ENCODE measurements at regions not wholly inside any gene's neighbourhood (a gene's known extent, or its start where the extent isn't known, plus 50 kb on each side); places are given as distances from the start of the nearest gene placed in this dataset.

GRCh38 chr7:17598846-17599245, 300.4 kb downstream of the AHR start:
- DNase-seq (ENCODE audit: low read depth in 4 of 4, low spot score in 1 of 4): no peak

DNA sequence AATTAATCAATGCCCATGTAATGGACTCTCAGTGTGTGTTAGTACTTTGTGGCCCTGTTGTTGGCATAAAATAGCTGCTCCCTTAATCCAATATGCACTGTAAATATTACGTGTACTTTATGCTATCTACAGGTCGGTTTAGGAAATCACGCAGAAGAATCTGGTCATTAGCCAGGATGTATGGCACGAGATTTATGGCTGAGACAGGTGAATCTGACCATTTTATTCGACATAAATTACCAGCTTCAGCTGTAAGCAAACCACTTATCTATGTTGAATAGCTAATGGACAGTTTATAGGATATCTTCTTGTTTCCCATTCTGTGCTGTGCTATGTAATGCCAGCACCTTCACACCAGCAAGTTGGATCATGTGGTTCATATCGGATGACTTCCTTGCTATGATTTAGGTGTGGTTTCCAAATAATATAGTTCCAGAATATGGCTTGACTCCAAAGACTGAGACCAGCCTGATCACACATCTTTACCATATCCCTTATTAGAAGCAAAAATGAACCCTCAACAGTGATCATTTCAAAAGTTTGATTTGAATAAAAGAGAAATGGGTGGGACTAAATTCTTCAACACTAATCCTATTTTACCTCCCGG, 301.4 kb downstream of the AHR start:
- no peak for DNase-seq (ENCODE audit: low read depth in 4 of 4, low spot score in 1 of 4)

DNA sequence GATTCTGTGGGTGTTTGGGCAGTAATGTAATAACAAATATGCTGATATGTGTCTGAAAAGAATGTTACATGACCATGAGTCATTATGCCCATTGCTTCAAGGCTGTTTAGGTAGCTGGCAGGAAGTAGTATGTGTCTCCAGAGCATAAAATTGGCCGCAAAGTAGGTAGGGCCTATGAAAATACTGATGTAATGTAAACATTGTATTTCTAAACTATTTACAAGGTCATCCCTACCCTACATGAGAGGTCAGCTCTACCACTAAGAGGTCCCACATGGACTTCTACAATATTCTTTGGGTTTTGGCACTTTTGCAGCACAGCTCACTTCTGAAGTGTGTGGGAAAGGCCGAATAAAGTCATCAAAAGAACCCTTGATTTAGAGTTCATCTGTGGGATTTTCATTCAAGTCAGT, 301.9 kb downstream of the AHR start:
- DNase-seq (ENCODE audit: low read depth in 4 of 4, low spot score in 1 of 4): no peak

GRCh38 chr7:17601921-17602320, 303.5 kb downstream of the AHR start:
- no peak for DNase-seq (ENCODE audit: low read depth in 4 of 4, low spot score in 1 of 4)

DNA sequence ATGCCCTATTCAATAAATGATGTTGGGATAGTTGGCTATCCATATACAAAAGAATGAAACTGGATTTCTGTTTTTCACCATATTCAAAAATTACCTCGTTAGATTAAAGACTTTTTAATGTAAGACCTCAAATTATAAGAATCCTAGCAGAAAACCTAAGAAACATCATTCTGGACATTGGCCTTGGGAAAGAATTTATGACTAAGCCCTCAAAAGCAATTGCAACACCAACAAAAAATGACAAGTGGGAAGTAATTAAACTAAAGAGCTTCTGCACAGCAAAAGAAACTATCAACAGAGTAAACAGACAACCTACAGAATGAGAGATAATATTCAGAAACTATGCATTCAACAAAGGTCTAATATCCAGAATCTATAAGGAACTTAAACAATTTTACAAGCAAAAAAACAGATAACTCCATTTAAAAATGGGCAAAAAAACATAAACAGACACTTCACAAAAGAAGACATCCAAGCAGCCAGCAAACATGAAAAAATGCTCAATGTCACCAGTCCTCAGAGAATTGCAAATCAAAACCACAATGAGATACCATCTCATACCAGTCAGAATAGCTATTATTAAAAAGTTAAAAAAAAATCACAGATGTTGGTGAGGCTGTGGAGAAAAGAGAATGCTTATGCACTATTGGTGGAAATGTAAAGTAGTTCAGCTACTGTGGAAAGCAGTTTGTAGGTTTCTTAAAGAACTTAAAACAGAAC, 309.8 kb downstream of the AHR start:
- DNase-seq (ENCODE audit: low read depth in 4 of 4, low spot score in 1 of 4): no peak

- DNase-seq (ENCODE audit: low read depth in 4 of 4, low spot score in 1 of 4): no peak
These were observed 313.2 kb downstream of the AHR start for GRCh38 chr7:17611611-17612010.

DNA sequence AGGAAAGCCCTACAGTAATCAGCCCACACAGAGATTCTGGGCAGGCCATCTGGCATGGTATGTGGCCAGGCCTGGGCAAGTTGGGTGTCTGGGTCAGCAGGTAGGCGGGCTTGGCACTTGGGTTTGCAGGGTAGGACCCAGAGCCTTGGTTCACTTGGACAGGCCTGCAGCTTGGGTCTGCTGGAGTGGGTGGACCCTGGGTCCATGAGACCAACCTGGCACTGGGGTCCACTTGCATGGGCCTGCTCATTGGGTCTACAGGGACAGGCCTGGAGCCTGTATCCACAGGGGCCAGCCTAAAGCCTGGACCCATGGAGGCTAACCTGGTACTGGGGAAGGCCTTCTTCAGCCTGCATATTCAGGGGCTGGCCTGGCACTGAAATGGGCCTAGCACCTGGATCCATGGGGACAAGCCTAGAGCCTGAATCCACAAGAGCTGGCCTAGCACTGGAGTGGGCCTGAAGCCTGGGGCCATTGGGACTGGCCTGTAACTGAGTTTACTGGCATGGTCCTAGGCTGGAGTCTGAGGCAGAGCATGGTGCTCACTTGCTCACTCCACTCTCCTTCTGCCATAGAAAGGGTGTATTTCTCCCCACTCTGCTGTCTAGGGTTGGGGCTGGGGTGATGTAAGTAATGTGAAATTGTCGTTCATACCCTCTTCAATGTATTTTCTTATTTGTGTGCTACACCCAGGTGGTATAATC, 315.0 kb downstream of the AHR start:
- no peak for DNase-seq (ENCODE audit: low read depth in 4 of 4, low spot score in 1 of 4)

GRCh38 chr7:17617380-17617779, 318.9 kb downstream of the AHR start:
- DNase-seq (ENCODE audit: low read depth in 4 of 4, low spot score in 1 of 4): no peak

DNA sequence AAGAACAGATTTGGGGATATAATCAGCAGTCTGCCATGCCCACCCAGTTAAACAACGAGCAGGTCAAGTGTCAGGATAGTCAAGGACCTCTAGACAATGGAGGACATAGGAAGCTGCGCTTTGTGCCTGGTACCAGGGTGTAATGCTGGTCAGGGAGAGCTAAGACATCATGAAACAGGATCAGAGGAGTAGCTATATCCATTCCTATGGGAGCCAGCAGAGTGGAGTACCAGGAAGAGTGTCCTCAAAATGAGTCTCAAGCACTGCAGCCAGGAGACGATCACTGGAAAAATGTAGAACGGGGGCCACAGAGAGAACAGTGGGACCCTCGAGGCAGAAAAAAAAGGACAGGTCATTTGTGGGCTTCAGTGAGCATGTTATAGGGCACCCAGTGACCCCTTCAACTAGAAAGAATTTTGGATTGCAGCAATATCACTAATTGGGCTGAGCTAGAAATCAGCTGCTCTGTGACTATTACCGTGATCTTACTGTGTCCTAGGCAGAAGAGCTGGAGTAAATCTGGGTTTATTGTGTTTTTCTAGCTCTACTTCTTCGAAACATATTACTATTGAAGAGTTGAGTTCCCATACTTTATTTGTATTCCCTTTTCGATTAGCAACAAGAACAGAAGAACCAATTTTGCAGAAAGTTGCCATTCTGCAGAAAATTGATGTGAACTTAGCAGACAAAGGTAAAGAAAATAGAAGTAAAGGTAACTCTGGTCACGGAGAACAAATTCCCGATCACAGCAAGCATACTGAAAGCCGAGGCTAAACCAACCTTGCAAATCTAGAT, 319.6 kb downstream of the AHR start:
- DNase-seq (ENCODE audit: low read depth in 4 of 4, low spot score in 1 of 4): no peak

DNA sequence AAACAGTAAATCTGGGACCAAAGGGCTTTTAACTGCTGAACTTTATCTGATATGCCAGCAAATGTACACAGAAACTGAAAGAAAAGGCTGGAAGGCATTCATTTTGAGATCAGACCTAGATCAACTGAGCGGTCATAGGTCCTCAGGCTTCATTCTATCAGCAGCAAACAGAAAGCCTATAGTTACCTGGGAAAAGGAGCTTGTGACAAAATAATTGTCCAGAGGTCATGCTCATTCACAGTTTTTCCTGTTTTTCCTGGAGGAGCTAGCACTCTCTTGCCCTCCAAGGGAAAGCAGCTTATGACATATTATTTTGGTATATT, 320.2 kb downstream of the AHR start:
- DNase-seq (ENCODE audit: low read depth in 4 of 4, low spot score in 1 of 4): no peak

DNA sequence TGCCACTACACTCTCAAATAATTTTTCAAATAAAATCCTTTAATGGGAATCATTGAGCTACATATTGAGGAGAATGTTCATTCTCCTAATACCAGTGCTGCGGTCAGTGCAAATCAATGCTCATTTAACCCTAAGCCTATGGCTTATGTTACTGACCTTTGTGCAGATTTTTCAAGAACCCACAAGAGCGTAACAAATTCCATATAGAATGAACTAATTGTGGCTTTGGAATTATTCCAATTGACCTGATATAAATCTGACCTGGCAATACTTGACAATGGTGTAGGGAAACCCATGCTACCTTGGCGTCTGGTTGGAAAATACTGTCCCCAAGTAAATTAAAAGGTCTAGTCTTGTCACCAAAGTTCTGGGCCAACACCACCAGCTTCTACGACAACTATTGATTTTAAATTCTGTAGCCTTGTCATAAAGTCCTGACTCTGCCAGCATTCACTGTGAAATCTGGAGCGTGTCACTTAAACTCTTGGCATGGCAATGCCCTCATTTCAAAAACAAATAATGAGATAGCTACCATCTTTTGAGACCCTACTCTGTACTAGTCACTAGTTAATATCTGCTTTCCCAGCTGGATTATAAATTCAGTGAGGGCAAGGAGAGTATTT, 320.9 kb downstream of the AHR start:
- no peak for DNase-seq (ENCODE audit: low read depth in 4 of 4, low spot score in 1 of 4)

GRCh38 chr7:17620566-17620965, 319.7 kb downstream of the SNX13 start:
- DNase-seq (ENCODE audit: low read depth in 4 of 4, low spot score in 1 of 4): no peak

DNA sequence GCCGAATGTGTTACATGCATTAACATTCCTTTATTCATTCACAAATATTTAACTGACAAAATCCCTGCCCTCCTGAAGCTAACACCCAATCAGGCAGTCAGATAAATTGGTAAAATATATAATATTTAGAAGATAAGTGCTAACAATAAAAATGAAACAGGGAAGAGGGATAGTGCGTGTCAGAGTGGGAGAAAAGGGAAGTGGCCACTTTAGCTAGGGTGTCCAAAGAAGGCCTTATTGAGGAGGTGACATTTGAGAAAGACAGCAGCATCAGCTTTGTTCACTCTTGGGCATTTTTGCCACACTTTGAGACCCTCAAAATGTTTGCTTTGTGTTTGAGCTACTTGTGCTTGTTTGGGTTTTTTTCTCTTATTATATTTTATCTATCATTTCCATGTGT, 317.8 kb downstream of the SNX13 start:
- no peak for DNase-seq (ENCODE audit: low read depth in 4 of 4, low spot score in 1 of 4)

- no peak for DNase-seq (ENCODE audit: low read depth in 4 of 4, low spot score in 1 of 4)
These were observed 316.6 kb downstream of the SNX13 start for GRCh38 chr7:17623546-17624185.

- DNase-seq (ENCODE audit: low read depth in 4 of 4, low spot score in 1 of 4): no peak
These were observed 315.9 kb downstream of the SNX13 start for GRCh38 chr7:17624379-17624778.

DNA sequence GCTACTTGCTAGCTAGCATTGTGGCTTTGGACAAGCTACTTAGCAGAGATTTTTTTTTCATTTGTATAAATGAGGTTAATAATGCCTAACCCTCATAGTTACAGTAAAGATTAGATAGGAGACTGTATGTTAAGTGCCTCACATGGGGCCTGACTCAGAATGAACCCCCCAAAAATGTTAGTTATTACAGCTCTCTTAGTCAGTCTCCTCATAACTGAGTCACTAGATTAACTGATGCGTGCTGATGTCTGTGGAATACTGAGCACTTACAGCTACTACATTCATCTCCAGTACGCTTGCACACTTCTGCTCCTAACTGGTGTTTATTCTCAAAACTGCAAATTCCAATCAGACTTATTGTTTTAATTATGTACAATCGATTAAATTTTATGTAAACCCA, 315.3 kb downstream of the SNX13 start:
- DNase-seq (ENCODE audit: low read depth in 4 of 4, low spot score in 1 of 4): no peak

- DNase-seq (ENCODE audit: low read depth in 4 of 4, low spot score in 1 of 4): no peak
These were observed 314.1 kb downstream of the SNX13 start for GRCh38 chr7:17626235-17626634.

DNA sequence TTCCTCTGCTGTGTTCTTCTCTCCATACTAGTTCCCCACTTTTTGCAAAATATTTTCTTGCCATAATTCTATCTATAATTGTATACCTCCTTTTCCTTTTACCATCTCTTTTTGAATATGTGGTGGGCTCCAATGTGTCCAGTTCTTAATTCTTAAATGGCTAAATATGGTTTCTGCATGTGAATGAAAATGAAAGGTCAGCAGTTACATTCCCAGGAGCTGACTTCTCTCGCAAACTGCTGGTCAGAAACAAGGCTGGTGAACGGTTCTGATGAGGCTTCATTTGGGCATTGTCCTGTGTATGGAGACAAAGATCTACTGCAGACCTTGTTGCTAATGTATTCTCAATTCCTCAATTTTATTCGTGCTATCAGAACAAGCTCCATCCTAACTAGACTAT, 309.2 kb downstream of the SNX13 start:
- no peak for DNase-seq (ENCODE audit: low read depth in 4 of 4, low spot score in 1 of 4)

- no peak for DNase-seq (ENCODE audit: low read depth in 4 of 4, low spot score in 1 of 4)
These were observed 307.9 kb downstream of the SNX13 start for GRCh38 chr7:17632384-17632783.

DNA sequence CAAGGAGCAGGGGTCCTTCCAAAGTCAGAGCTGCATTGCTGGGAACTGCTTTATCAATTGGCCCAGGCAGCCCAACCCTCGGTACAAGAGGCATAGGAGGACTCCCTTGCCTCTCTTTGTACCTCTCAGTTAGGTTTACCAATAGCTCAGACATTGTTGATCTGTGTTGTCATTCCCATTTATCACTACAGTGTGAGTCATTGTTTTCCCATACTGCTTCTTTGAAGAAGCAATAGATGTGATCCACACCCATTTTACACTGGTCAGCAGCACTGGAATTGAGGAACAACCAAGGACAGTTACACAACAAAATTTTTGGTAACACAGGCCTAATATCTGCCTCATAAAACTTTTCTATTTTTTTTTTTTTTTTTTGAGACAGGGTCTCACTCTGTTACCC, 307.2 kb downstream of the SNX13 start:
- no peak for DNase-seq (ENCODE audit: low read depth in 4 of 4, low spot score in 1 of 4)

DNA sequence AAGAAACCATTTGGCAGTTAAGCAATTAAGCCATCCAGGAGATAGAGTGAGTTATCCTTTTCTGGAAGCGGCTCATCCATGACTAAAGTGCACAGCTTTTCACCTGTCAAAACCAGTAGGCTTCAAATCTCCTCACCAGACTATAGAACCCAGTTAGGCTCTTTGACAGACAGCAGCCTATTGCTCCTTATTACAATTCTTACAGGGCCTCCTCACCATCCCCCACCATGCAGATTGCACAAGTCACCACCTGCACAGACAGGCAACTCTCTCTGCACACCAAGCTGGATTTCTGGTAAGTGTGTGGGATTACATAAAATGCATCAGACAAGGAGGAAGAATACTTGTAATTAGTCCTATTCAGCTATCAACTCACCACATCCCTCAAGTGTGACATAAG, 301.6 kb downstream of the SNX13 start:
- no peak for DNase-seq (ENCODE audit: low read depth in 4 of 4, low spot score in 1 of 4)
